ENCODE measurements at regions not wholly inside any gene's neighbourhood (a gene's known extent, or its start where the extent isn't known, plus 50 kb on each side); places are given as distances from the start of the nearest gene placed in this dataset.

DNA sequence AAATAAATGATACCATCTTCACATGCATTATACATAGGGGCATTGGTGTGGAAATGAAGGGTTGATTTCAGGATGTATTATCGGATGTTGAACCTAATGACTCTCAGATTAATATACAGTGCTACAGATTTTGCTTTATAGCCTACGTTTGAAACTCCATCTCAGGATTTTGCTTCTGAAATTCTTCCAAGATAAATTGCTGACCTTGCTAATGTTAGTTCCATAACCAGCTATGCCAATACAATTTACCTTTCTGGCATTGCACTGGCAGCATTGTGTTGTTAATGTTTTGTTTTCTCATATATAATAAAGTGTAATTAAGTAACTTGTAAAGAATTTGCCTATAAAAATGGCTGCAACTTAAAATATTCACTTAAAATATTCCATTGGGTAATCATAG, 350.1 kb downstream of the CHRM3 start:
- peaks cover 6% of the 10 kb centered on the region for H3K9me3 Mint-ChIP-seq
- CTCF ChIA-PET: no interaction called here
- H3K4me1 Mint-ChIP-seq: peaks cover 8% of the 10 kb centered on the region
- no peak overlapping the region for H3K27ac Mint-ChIP-seq
- peaks cover 4% of the 10 kb centered on the region for H3K27me3 Mint-ChIP-seq
- H3K4me3 Mint-ChIP-seq: no peak overlapping the region
- no peak for DNase-seq
- POLR2A ChIA-PET: no interaction called here
- H3K36me3 Mint-ChIP-seq (ENCODE audit: low read depth): peaks cover 7% of the 10 kb centered on the region

DNA sequence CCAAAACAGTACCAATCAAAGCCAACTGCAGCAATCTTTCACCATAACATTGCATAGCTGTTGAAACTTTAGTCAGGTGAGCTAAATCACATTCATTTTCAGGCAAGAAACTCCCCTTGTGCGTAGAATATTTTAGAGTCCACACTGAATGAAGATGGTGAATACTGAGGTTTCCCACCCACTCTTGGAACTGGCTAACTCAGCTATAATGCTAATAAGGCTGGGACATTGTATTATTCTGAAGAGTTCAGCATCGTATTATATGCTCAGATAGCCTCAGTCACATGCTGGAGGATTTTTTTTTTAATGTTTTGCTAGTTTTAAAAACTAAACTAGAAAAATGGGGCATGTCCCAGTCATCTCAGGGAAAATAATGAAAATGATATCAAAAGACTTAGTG, 352.3 kb upstream of the FMN2 start:
- ChIA-PET CTCF (no interaction called here), POLR2A (no interaction called here)
- Mint-ChIP-seq H3K4me3 (no peak overlapping the region), H3K27me3 (peaks cover 4% of the 10 kb centered on the region), H3K9me3 (peaks cover 11% of the 10 kb centered on the region), H3K36me3 (ENCODE audit: low read depth) (peaks cover 14% of the 10 kb centered on the region), H3K27ac (no peak overlapping the region), H3K4me1 (peaks cover 20% of the 10 kb centered on the region)
- no peak for DNase-seq

DNA sequence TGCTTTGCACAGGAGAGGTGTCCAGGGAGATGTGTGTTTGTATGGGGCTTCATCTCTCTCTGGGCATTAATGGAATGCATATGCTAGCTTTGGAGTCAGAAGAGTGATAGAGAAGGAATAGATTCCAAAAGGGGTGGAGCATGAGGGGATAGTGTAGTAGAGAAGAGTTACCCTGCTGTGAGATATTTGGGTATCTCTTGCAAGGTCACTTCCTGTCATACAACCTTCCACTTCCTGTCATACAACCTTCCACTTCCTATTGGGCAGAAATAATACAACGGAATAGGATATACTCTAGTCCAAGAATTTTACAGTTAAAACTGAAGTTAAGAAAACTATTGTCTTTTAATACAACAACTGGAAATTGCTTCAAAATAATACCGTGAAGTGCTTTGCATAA, 351.8 kb upstream of the FMN2 start:
- Mint-ChIP-seq H3K4me3 (no peak overlapping the region), H3K9me3 (peaks cover 11% of the 10 kb centered on the region), H3K27ac (no peak overlapping the region), H3K27me3 (peaks cover 4% of the 10 kb centered on the region), H3K36me3 (ENCODE audit: low read depth) (peaks cover 14% of the 10 kb centered on the region), H3K4me1 (peaks cover 21% of the 10 kb centered on the region)
- ChIA-PET POLR2A (interaction anchor here (0.6 kb wide), 1 partner anchor 29 kb away, joined by 6 read pairs; no protein-coding TSS in a partner anchor), CTCF (no interaction called here)
- DNase-seq: no peak

DNA sequence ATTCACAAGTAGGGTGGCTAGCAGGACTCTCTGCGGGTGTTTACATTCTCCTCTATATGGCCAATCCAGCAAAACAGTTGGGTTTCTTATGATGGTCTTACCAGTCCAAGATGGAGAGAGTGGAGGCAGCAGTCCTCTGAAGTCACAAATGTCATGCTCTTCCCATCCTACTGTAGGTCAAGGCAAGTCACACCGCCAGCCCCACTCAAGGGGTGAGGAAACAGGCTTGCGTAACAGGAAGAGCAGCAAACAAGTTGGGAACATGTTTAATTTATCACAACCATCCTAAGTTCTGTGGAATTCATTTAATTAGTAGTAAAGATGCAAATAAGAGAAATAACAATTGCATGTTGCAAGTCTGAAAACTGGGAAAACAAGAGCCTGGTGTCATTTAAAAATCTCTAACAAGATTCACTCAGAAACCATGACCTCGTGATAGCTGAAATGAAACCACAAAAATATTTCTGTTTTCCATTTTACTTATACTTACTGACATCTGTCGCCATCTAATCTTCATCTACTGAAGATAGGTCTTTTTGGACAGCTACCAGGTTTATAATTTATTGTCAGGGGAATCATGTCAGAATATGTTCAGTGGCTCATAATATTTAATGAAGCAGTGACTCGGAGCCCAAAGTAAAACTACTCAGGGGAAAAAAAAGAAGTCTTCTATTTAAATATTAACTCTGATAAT, 349.1 kb upstream of the FMN2 start:
- POLR2A ChIA-PET: interaction anchor here (0.6 kb wide), 1 partner anchor 88 kb away, joined by 3 read pairs; no protein-coding TSS in a partner anchor

DNA sequence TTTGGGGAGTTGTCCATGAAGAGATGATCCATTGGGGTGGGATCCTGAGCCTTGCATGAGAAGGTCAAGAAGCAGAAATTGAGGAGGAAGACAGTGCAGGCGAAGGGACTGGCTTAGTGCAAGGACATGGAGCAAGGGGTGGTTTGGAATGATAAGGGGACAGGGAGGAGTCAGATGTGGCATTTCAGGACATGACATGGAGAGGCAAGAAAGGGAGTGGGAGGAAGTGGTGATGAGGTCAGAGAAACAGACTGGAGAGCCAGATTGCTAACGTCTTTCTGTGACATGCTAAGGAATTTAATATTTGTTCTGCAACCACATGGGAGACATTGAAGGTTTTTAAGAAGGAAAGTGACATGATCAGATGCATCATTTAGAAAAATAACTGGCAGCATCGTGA, 346.8 kb upstream of the FMN2 start:
- POLR2A ChIA-PET: no interaction called here
- peaks cover 19% of the 10 kb centered on the region for H3K4me1 Mint-ChIP-seq
- H3K27ac Mint-ChIP-seq: no peak overlapping the region
- H3K36me3 Mint-ChIP-seq (ENCODE audit: low read depth): peaks cover 12% of the 10 kb centered on the region
- no peak for DNase-seq
- no peak overlapping the region for H3K4me3 Mint-ChIP-seq
- peaks cover 9% of the 10 kb centered on the region for H3K9me3 Mint-ChIP-seq
- H3K27me3 Mint-ChIP-seq: no peaks in the 10 kb centered on the region
- CTCF ChIA-PET: no interaction called here

More for the DNA sequence above, 349.1 kb upstream of the FMN2 start:
- Mint-ChIP-seq H3K4me1 (peaks cover 21% of the 10 kb centered on the region), H3K27ac (no peak overlapping the region), H3K4me3 (no peak overlapping the region), H3K9me3 (peaks cover 11% of the 10 kb centered on the region), H3K36me3 (ENCODE audit: low read depth) (peaks cover 14% of the 10 kb centered on the region), H3K27me3 (peaks cover 2% of the 10 kb centered on the region)
- CTCF ChIA-PET: interaction anchor here (1.1 kb wide), 1 partner anchor 11 kb away, joined by 3 read pairs; no protein-coding TSS in a partner anchor
- no peak for DNase-seq

- POLR2A ChIA-PET: no interaction called here
- no peak overlapping the region for H3K27ac Mint-ChIP-seq
These were observed 336.4 kb upstream of the FMN2 start for GRCh38 chr1:239755107-239755912.

DNA sequence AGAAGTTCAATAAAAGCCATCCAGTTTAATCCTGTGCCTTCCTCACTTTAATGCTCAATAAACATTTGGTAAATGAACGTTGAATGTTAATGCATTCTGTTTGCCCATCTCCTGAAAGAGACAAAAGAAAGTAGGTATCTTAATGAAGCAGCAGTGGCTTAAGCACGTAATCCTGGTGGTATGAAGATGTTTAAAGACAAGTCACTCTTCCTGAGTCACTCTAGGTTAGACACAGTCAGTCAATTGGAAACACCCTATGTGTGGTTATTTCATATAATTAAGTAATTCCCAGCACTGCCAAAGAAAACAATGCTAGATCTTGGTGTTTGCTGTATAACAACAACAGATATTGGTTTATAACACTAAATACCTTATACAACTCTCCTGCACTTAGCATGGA, 334.0 kb upstream of the FMN2 start:
- no peak for DNase-seq
- H3K4me3 Mint-ChIP-seq: no peak overlapping the region
- POLR2A ChIA-PET: no interaction called here
- no peaks in the 10 kb centered on the region for H3K27me3 Mint-ChIP-seq
- CTCF ChIA-PET: no interaction called here
- H3K27ac Mint-ChIP-seq: no peak overlapping the region
- H3K36me3 Mint-ChIP-seq (ENCODE audit: low read depth): no peaks in the 10 kb centered on the region
- H3K9me3 Mint-ChIP-seq: peaks cover 1% of the 10 kb centered on the region
- no peaks in the 10 kb centered on the region for H3K4me1 Mint-ChIP-seq

More at GRCh38 chr1:239755107-239755912, 336.4 kb upstream of the FMN2 start:
- Mint-ChIP-seq H3K4me3 (no peak overlapping the region), H3K4me1 (no peaks in the 10 kb centered on the region), H3K36me3 (ENCODE audit: low read depth) (no peaks in the 10 kb centered on the region), H3K27me3 (no peaks in the 10 kb centered on the region), H3K9me3 (peaks cover 5% of the 10 kb centered on the region)
- DNase-seq: no peak
- CTCF ChIA-PET: no interaction called here

DNA sequence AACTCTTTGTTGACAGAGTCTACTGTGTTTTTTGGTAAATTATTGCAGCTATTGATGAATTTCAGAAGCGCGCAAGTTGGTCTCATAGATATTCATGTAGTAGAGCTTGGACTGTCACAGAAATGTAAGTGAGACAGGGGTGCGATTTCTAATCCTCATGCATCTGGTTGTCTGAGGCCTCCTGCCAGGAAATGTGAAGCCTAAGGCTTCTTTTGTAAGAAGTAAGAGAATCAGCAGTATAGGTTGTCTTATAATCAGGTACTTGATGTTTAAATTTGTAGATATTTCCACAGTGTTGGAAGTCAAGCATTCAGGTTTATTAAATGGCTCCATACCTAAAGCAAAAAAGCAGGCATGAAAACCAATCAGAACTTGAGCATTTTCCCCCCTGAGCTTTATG, 332.9 kb upstream of the FMN2 start:
- Mint-ChIP-seq H3K4me1 (no peaks in the 10 kb centered on the region), H3K9me3 (no peaks in the 10 kb centered on the region), H3K27me3 (no peaks in the 10 kb centered on the region), H3K27ac (no peak overlapping the region), H3K4me3 (no peak overlapping the region), H3K36me3 (ENCODE audit: low read depth) (no peaks in the 10 kb centered on the region)
- DNase-seq: no peak
- CTCF ChIA-PET: interaction anchor here (0.6 kb wide), 1 partner anchor 37 kb away, joined by 3 read pairs; no protein-coding TSS in a partner anchor
- POLR2A ChIA-PET: no interaction called here

DNA sequence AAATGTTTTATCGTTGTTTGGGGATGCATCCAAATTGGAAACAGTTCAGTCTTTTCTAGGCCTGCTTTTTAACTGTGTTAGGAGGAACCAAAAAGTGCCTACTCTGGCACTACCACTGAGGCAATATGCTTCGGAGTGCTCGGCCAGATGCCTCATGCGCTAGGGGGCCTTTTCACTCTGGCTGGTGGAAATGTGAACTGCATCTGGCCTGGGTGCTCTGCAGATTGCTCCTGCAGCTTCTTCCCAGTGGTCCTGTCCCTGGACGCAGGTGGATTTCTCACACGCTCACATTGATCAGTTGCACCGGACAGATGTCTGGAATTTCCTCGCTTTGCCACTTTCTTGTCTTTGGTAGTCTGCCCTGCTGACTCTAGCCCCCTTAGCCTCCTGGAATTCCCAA, 330.2 kb upstream of the FMN2 start:
- ChIA-PET POLR2A (no interaction called here), CTCF (interaction anchor here (1.1 kb wide), 1 partner anchor 39 kb away, joined by 3 read pairs; no protein-coding TSS in a partner anchor)
- no peak for DNase-seq
- no peak overlapping the region for H3K4me3 Mint-ChIP-seq
- H3K4me1 Mint-ChIP-seq: no peaks in the 10 kb centered on the region
- no peak overlapping the region for H3K27ac Mint-ChIP-seq
- H3K9me3 Mint-ChIP-seq: no peaks in the 10 kb centered on the region
- H3K36me3 Mint-ChIP-seq (ENCODE audit: low read depth): no peaks in the 10 kb centered on the region
- H3K27me3 Mint-ChIP-seq: no peaks in the 10 kb centered on the region

- H3K4me1 Mint-ChIP-seq: no peaks in the 10 kb centered on the region
- H3K27ac Mint-ChIP-seq: no peak overlapping the region
- H3K27me3 Mint-ChIP-seq: no peaks in the 10 kb centered on the region
- POLR2A ChIA-PET: no interaction called here
- DNase-seq: no peak
- H3K36me3 Mint-ChIP-seq (ENCODE audit: low read depth): no peaks in the 10 kb centered on the region
- H3K9me3 Mint-ChIP-seq: no peaks in the 10 kb centered on the region
- no peak overlapping the region for H3K4me3 Mint-ChIP-seq
- CTCF ChIA-PET: no interaction called here
These were observed 327.8 kb upstream of the FMN2 start for GRCh38 chr1:239763850-239764249.

DNA sequence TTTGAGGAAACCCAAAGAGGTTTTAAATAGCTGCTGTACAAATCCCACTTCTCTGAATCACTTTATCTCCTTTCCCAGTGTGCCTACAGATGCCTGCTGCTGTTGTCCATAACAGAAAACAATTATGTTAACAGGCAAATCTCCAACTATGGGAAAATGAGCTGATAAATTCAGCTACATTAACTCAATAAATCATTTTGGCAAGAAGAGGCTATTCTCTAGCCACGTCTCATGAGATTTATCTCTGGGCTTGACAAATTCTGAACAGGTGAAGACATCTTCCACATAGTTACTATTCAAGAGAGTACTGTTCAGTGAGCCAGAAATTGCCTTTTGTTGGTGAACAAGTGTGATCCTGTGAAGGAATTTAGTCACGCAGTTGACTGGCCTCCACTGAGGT, 327.1 kb upstream of the FMN2 start:
- Mint-ChIP-seq H3K27ac (no peak overlapping the region), H3K4me3 (no peak overlapping the region), H3K4me1 (no peaks in the 10 kb centered on the region), H3K36me3 (ENCODE audit: low read depth) (no peaks in the 10 kb centered on the region), H3K27me3 (no peaks in the 10 kb centered on the region), H3K9me3 (no peaks in the 10 kb centered on the region)
- no peak for DNase-seq
- ChIA-PET POLR2A (no interaction called here), CTCF (no interaction called here)

GRCh38 chr1:239765163-239765562, 326.5 kb upstream of the FMN2 start:
- POLR2A ChIA-PET: no interaction called here
- H3K4me3 Mint-ChIP-seq: no peak overlapping the region
- H3K27ac Mint-ChIP-seq: no peak overlapping the region

DNA sequence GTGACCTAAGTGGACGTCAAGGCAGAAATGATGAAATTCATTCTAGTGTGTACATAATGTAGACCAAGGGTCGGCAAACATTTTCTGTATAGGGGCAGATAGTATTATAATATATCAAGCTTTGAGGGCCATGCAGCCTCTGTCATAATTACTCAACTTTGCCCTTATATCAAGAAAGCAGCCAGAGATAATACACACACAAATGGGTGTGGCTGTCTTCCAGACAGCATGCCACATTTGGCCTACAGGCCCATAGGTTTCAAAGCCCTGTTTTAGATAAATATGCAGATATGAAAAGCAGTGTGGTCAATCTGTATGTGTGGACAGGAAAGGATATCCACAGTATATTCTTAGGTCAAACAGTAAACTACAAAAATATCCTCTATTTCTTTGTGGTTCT, 320.1 kb upstream of the FMN2 start:
- H3K27ac Mint-ChIP-seq: no peak overlapping the region
- H3K4me1 Mint-ChIP-seq: no peaks in the 10 kb centered on the region
- ChIA-PET POLR2A (no interaction called here), CTCF (no interaction called here)
- H3K9me3 Mint-ChIP-seq: peaks cover 2% of the 10 kb centered on the region
- no peaks in the 10 kb centered on the region for H3K36me3 Mint-ChIP-seq (ENCODE audit: low read depth)
- no peak for DNase-seq
- no peak overlapping the region for H3K4me3 Mint-ChIP-seq
- no peaks in the 10 kb centered on the region for H3K27me3 Mint-ChIP-seq

More at GRCh38 chr1:239765163-239765562, 326.5 kb upstream of the FMN2 start:
- H3K4me1 Mint-ChIP-seq: no peaks in the 10 kb centered on the region
- CTCF ChIA-PET: no interaction called here
- no peak for DNase-seq
- no peaks in the 10 kb centered on the region for H3K36me3 Mint-ChIP-seq (ENCODE audit: low read depth)
- H3K9me3 Mint-ChIP-seq: no peaks in the 10 kb centered on the region
- no peaks in the 10 kb centered on the region for H3K27me3 Mint-ChIP-seq

Measured in activated CD4-positive, alpha-beta T cell treated with anti-CD3 and anti-CD28 coated beads, Interleukin-2, amount 10 ng/mL, durations not matched to agents 7 days and 5 days (primary cell).